ENCODE measurements at regions not wholly inside any gene's neighbourhood (a gene's known extent, or its start where the extent isn't known, plus 50 kb on each side); places are given as distances from the start of the nearest gene placed in this dataset.
"Not testable (repeated sequence)": the region's sequence is repeated elsewhere in the genome, so short reads cannot be mapped to it uniquely, and the experiment has no call there.

DNA sequence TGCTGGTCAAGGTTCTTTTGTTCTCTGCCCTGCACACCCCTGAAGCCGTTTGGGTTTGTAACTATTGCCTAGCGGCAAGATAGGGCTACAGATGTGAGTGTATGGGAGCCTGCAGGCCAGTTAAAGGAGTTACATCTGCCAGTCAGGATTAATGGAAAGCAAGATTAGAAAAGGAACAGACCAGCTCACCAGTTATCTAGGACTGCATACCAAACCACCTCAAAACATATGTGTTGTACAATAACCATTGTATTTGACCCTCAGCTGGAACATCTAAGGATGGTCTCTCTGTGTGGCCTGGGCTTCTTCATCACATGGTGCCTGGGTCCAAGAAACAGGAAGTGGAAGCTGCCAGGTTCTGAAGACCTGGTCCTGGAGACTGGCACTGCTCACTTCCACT lies 52.5 kb upstream of the FBXO28 start:
- ATAC-seq (no peak), DNase-seq (ENCODE audit: low spot score) (no peak)

- DNase-seq (ENCODE audit: low spot score) (no peak), ATAC-seq (no peak)
These were observed 53.9 kb upstream of the FBXO28 start for GRCh38 chr1:224059897-224060427.

- DNase-seq (ENCODE audit: low spot score) (no peak), ATAC-seq (no peak)
These were observed 55.6 kb upstream of the FBXO28 start for GRCh38 chr1:224058303-224058702.

DNA sequence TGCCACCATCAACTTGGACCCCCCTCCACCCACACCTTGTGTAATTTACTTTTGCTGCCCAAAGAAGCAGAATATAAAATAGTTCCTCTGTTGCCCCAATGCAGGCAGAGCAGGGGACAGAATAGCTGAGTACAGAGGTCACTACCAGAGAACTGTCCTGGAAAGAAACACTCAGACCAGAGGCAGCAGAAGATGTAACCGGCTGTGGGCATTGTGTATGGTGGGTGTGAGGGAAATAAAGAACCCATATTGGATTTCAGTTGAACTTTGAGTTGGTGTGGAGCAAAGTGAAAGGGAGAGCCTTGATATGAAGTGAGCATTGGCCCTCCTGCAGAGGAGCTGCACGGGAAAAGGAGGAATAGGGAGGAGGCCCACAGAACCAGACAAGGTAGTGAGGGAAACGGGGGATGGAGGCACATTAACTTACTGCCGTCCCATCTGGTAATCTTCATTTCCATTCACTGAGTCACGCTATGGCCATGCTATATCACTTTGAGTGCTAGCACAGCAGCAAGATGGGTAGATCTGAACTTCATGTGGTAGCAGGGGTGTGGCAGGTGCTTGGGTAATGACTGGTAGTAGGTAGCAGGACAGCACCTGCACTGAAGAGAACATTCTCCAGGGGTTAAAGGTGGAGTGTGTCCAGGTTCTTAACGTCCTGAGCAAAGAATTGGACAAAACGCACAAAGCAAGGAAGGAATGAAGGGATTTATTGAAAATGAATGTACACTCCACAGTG lies 56.3 kb upstream of the FBXO28 start:
- peak; percentile 22 for ATAC-seq
- DNase-seq (ENCODE audit: low spot score), result no peak

DNA sequence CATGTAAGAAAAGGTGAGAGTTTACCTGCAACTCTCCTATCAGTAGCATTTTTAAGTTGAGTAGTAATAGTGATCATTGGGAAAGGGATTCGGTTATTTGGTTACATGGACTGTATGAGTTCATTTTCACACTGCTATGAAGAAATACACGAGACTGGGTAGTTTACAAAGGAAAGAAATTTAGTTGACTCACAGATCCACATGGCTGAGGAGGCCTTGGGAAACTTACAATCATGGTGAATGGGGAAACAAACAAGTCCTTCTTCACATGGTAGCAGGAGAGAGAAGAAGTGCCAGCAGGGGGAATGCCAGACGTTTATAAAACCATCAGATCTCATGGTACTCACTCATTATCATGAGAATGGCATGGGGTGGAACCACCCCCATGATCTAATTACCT lies 59.3 kb upstream of the FBXO28 start:
- no peak for DNase-seq (ENCODE audit: low spot score)
- no peak for ATAC-seq

- DNase-seq (ENCODE audit: low spot score), result no peak
These were observed 59.9 kb upstream of the FBXO28 start for GRCh38 chr1:224054012-224054411.

DNA sequence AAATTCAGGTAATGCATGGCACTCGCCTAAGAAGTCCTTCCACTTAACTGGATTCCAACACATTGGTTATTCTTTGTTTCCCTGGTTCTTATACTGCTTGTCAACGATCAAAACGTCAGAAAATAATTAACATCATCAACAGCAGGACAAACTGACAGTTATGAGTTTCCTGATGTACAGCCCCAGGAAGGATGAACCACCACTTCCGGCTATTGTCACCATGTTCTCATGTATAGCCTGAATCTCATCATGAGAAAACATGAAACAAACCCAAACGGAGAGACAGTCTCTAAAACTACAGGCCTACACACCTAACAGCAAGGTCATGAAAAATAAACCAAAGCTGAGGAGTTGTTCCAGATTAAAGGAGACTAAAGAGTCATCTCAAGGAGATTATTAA lies 60.5 kb upstream of the FBXO28 start:
- DNase-seq (ENCODE audit: low spot score), result no peak
- ATAC-seq, result no peak

More at GRCh38 chr1:224054012-224054411, 59.9 kb upstream of the FBXO28 start:
- no peak for ATAC-seq

- no peak for ATAC-seq
- no peak for DNase-seq (ENCODE audit: low spot score)
These were observed 61.1 kb upstream of the FBXO28 start for GRCh38 chr1:224052772-224053171.

DNA sequence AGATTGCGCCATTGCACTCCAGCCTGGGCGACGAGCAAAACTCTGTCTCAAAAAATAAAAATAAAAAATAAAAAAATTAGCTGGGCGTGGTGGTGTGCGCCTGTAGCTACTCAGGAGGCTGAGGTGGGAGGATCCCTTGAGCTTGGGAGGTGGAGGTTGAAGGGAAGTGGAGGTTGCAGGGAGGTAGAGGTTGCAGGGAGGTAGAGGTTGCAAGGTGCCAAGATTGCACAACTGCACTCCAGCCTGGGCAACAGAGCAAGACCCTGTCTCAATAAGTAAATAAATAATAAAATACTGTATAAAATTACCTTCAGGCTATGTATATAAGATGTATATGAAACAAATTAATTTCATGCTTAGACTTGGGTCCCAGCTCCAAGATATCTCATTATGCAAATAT lies 62.1 kb upstream of the FBXO28 start:
- ATAC-seq; DNase-seq (ENCODE audit: low spot score): not testable (repeated sequence)

DNA sequence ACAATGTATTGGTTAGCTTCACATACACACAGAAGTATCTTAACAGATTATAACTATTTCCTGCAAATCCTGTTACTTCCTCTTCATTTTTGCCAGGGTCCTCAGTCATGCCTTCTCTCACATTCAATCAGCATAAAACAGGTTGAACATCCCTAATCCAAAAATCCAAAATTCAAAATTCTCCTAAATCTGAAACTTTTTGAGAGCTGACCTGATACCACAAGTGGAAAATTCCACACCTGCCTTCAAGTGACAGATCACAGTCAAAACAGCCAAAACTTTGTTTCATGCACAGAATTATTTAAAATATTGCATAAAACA lies 62.9 kb upstream of the FBXO28 start:
- ATAC-seq (no peak), DNase-seq (ENCODE audit: low spot score) (no peak)

GRCh38 chr1:224047538-224047937 lies 66.4 kb upstream of the FBXO28 start:
- DNase-seq (ENCODE audit: low spot score), result no peak
- ATAC-seq, result no peak

DNA sequence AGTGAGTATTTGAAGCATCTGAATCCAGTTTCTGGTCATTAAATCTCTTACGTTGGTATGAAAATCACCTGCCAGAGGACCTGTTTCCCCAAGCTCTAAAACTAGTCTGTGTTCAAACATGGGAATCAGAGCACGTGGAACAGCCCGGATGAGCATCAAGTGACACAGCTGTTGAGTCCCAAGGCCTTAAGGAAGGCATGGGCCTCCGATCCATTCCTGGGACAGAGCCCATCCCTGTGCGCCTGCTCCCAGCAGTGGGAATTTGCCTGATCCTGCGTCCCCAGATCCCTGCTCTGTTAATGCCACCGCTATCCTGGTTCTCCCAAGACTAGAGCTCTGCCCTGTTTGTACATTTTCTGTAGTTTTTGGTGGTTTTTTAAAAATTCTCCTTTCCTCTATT lies 68.4 kb upstream of the FBXO28 start:
- DNase-seq (ENCODE audit: low spot score), result no peak

DNA sequence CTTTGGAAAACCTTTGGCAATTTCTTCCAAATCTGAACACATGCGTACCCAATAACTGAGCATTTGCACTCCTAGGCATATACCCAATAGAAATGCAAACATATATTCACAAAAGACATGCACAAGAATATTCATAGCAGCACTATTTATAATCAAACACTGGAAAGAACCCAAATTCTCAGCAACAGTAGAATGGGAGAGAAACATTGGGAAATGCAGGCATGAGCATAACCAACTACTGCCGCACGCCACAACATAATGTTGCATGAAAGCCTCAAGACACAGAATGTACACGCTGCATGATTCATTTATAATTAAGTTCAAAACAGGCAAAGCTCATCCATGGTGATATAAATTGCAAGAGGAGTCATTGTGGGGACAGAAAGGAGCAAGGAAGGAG lies 69.5 kb upstream of the FBXO28 start:
- ATAC-seq, result no peak

More for the DNA sequence above, 68.4 kb upstream of the FBXO28 start:
- ATAC-seq, result no peak

DNA sequence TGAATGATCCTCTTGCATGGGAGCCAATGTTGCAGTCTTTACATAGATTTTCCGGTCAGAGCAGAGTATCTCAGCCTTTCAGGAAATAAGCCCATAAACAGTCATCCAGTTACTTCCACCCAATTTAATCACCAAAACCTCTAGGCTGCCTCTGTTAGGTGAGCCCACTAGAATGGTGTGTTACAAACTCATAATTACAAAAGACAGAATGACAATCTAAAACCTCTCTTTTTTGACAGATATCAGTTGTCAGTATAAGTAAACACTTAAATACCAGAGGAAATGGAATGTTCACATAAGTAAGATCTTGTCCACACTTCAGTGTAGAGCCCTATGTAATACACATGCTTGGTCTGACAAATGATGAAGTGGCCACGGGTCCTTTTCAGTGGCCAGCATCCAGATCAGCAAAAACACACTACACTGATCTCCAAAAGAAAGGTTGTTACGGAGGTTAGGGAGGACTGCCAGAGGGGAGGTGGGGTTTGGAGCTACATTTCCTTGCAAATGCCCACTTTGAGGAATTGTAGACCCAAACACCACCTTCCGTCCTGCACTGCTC lies 71.3 kb upstream of the FBXO28 start:
- no peak for DNase-seq (ENCODE audit: low spot score)
- no peak for ATAC-seq

More for the DNA sequence above, 69.5 kb upstream of the FBXO28 start:
- DNase-seq (ENCODE audit: low spot score), result no peak

DNA sequence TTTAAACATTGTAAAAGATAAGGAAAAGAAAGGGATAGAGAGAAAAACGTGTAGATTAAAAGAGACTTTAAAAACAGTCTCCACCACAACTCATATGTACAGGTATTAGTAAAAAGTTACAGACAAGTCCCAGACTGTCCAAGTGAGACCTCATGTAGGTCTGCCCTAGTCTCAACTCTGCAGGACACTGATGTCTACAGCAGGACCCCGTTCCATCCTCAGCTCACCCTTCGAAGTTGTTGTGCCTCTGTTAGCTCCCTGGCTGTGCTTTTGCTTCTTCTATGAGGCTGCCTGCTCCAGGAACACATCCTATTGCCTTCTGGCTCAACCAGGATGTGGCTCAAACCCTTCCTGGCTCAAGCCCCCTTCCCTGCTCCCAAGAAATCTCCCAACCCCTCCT lies 72.9 kb upstream of the FBXO28 start:
- DNase-seq (ENCODE audit: low spot score), result no peak
- ATAC-seq, result no peak

DNA sequence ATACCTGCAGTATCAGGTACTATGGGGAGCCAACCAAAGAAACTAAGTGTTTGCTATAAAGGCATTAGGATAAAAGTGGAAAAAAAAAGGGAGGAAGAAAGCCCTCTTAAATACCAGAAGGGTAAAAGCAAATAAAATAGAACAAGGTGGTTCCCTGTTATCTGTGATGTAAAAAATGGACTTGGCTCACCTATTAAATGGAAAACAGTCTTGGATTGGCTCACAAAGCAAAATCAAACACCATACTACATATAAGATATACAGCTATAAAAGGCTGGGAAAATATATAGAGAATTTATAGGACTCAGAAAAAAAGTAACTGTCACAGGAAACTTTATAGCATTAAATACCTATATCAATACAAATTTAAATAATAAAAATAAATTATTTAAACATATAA lies 73.5 kb upstream of the FBXO28 start:
- DNase-seq (ENCODE audit: low spot score); ATAC-seq: not testable (repeated sequence)

DNA sequence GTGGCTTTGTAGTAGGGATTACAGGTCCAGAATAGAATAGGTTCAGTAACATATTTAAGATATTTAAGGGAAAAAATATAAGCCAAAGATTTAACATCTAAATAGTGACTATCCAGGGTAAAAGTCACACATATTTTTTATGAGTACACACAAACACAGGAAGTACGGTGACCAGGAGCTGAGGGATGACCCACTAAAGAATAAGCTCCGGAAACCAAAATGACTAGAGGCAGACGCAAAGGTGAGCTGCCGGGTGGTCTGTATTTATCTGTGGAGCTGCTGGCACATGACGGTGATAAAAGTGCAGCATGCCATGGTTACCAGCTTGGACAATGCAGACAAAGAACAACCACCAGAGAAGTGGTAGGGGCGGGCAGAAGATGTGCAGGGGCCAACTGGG lies 73.9 kb upstream of the FBXO28 start:
- not testable (repeated sequence) for ATAC-seq; DNase-seq (ENCODE audit: low spot score)

DNA sequence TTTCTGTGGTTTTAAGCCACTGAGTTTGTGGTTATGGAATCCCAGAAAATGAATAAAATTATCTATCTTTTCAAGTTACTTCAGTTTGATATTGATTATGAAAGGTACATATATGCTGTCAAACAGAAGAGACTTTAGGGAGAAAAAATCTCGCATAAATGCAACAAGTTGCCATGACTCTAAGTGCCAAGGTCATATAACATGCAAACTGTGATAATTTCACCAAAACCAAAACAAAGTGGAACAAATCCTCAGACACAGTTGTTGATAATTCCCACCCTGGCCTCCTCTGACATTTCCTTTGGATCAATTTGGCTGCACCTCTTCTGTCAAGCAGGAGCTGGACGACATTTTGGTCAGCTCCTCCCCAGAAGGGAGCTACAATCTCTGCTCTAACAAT lies 75.1 kb upstream of the FBXO28 start:
- ATAC-seq; DNase-seq (ENCODE audit: low spot score): not testable (repeated sequence)

DNA sequence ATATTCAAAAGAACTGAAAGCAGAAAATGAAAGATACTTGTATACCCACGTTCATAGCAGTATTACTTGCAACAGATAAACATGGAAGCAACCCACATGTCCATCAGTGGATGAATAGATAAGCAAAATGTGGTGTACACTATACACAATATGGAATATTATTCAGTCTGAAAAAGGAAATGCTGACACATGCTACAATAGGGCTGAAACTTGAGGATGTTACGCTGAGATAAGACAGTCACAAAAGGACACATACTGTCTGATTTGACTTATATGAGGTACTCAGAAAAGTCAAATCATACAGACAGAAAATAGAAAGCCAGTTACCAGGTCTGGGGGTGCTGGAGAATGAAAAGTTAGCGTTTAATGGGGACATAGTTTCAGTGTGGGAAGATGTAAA lies 76.5 kb upstream of the FBXO28 start:
- DNase-seq (ENCODE audit: low spot score); ATAC-seq: not testable (repeated sequence)

GRCh38 chr1:224032608-224033276 lies 81.2 kb upstream of the FBXO28 start:
- not testable (repeated sequence) for DNase-seq (ENCODE audit: low spot score); ATAC-seq

DNA sequence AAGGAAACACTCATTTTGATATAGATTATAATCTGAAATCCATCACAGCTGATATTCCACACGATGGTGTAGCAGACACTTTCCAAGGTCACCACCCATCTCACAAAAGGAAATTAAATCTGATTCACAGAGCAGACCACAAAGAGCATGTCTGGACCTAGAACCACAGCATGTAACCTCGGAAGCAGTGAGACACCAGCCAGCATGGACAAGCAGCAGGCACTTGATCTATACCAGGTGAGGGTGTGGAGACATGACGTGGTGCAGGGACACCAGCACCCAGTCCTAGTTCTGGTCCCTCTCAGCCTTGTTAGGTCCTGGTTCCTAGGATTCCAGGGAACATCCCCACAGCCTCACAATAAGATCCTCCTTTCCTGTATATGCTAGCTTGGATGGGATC lies 81.9 kb upstream of the FBXO28 start:
- ATAC-seq; DNase-seq (ENCODE audit: low spot score): not testable (repeated sequence)

GRCh38 chr1:224030257-224030656 lies 83.7 kb upstream of the FBXO28 start:
- not testable (repeated sequence) for ATAC-seq; DNase-seq (ENCODE audit: low spot score)
